ENCODE measurements at regions not wholly inside any gene's neighbourhood (a gene's known extent, or its start where the extent isn't known, plus 50 kb on each side); places are given as distances from the start of the nearest gene placed in this dataset.

DNA sequence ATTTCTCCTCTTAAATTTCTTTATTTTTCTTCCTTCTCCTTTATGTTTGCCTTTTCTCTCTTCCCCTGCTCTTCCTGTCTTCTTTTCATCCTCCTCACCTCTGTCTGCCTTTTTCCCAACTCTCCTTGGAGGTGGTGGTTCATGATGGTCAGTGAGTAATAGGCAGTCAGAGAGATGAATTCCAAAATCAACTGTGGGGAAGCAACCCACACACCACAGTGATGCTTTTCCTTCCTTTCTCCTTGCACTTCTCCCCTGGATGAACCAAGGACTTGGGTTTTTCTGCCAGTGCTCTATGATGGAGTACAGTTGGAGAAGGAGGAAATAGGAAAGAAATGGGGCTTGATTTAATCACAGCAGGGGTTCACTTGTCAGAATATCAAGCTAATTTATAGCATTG is 153.8 kb downstream of the DCK start:
- TF ChIP-seq, protein P1, sequence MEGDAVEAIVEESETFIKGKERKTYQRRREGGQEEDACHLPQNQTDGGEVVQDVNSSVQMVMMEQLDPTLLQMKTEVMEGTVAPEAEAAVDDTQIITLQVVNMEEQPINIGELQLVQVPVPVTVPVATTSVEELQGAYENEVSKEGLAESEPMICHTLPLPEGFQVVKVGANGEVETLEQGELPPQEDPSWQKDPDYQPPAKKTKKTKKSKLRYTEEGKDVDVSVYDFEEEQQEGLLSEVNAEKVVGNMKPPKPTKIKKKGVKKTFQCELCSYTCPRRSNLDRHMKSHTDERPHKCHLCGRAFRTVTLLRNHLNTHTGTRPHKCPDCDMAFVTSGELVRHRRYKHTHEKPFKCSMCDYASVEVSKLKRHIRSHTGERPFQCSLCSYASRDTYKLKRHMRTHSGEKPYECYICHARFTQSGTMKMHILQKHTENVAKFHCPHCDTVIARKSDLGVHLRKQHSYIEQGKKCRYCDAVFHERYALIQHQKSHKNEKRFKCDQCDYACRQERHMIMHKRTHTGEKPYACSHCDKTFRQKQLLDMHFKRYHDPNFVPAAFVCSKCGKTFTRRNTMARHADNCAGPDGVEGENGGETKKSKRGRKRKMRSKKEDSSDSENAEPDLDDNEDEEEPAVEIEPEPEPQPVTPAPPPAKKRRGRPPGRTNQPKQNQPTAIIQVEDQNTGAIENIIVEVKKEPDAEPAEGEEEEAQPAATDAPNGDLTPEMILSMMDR (conservative IDR thresholded peaks at IDR 0.05): no peak
- no peak for TF ChIP-seq EZH2 (IDR thresholded peaks at IDR 0.05; ENCODE audit: low read depth)

All from PC-9 (cell line).